Ishikawa (cell line): ENCODE measurements at regions not wholly inside any gene's neighbourhood (a gene's known extent, or its start where the extent isn't known, plus 50 kb on each side); places are given as distances from the start of the nearest gene placed in this dataset.

ENCODE experiments used
- CREB1 ChIP-seq: IDR thresholded peaks from 2 replicates; pipeline ENCODE4 v1.6.1; 2012; ENCODE audit warnings: low read depth
- EP300 ChIP-seq: IDR thresholded peaks from 2 replicates; pipeline ENCODE4 v1.6.1; 2012; ENCODE audit warnings: borderline replicate concordance
- FOXM1 ChIP-seq: IDR thresholded peaks from 2 replicates; pipeline ENCODE4 v1.6.1; 2012; ENCODE audit warnings: low read depth, borderline replicate concordance
- TEAD4 ChIP-seq: IDR thresholded peaks from 2 replicates; pipeline ENCODE4 v1.6.1; 2012
- YY1 ChIP-seq: IDR thresholded peaks from 2 replicates; pipeline ENCODE4 v1.6.1; 2012; ENCODE audit warnings: low read depth

DNA sequence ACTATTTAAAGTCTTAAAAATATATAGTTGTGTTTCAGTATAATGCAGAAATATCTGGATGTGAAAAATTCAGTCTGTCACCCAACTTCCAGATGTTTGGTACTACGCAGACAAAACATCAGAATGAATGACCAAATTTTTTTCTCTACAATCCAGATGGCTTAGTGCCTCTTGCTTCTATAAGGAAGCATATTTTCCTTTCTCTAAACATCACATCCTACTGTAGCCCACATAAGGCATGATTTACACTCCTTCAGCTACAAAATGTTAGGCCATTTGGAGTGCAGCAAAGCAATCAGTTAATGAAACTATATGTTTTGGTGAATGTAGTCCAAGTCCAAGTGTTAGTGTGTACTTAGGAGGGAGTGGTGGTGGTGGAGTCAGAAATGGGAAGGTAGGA is 162.9 kb upstream of the SIX2 start:
- TF ChIP-seq TEAD4 (no peak), CREB1 (no peak), FOXM1 (no peak), EP300 (no peak), YY1 (no peak)
